HCT116 (cell line): ENCODE measurements at regions not wholly inside any gene's neighbourhood (a gene's known extent, or its start where the extent isn't known, plus 50 kb on each side); places are given as distances from the start of the nearest gene placed in this dataset.

Experiments
- EZH2 ChIP-seq: fragments of 200-600 bp; sonication (generic); IDR thresholded peaks from 2 replicates; pipeline ENCODE4 v1.6.1; 2017; ENCODE audit warnings: antibody characterized with exemption, mixed run types
- EZH2phosphoT487 ChIP-seq: fragments of 200-600 bp; IDR thresholded peaks from 2 replicates; pipeline ENCODE4 v1.6.1; 2018; ENCODE audit warnings: antibody characterized with exemption, borderline replicate concordance
- SIN3A ChIP-seq: IDR thresholded peaks from 2 replicates; pipeline ENCODE4 v1.6.1; 2012; ENCODE audit warnings: low read depth
- TF ChIP-seq, protein P1 (sequence below), 3 experiments: fragments of 200-600 bp in 1 of 3; sonication (generic) in 1 of 3; IDR thresholded peaks in 2 of 3; conservative IDR thresholded peaks in 1 of 3; 2 replicates each; pipeline ENCODE4 v1.5.1; 2012 to 2017; ENCODE audit warnings: low read depth in 2 of 3, low read length in 2 of 3, antibody characterized with exemption in 1 of 3, borderline replicate concordance in 1 of 3, control low read depth in 1 of 3, mild to moderate bottlenecking in 1 of 3, mixed read lengths in 1 of 3, mixed run types in 1 of 3, moderate library complexity in 1 of 3; ENCODE audit not compliant: insufficient read depth in 1 of 3
- TF ChIP-seq, protein P2 (sequence below): IDR thresholded peaks from 2 replicates; pipeline ENCODE4 v1.6.1; 2012; ENCODE audit warnings: low read depth

DNA sequence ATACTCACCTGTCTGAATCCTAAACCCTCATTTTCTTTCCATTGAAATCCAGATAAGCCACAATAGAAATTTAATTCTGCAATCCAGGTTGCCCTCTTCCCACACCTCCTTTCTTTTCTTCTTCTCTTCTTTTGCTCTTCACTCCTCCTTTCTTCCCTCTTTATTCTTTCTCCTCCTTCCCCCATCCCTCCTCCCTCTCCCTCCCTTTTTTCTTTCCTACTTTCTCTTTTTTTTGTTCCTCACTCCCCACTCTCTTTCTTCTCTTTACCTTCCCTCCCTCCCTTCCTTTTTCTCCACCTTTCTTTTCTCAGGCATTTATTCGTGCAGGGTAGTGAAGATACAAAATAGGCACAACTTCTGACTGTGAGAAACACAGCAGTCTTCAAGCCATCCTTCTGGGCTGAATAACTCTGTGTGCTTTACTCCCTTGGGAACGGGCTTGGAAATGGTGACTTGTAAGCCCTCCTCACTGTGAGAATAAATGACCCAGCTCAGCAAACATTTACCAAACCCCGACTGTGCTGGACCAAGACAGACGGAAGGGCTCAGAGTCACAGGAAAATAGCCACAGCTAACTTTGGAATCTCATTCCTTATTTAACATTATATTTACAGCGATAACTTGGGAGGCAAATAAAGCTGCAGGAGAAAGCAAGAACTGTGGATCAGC, 140.8 kb downstream of the HAPSTR1 start:
- TF ChIP-seq, protein P1, sequence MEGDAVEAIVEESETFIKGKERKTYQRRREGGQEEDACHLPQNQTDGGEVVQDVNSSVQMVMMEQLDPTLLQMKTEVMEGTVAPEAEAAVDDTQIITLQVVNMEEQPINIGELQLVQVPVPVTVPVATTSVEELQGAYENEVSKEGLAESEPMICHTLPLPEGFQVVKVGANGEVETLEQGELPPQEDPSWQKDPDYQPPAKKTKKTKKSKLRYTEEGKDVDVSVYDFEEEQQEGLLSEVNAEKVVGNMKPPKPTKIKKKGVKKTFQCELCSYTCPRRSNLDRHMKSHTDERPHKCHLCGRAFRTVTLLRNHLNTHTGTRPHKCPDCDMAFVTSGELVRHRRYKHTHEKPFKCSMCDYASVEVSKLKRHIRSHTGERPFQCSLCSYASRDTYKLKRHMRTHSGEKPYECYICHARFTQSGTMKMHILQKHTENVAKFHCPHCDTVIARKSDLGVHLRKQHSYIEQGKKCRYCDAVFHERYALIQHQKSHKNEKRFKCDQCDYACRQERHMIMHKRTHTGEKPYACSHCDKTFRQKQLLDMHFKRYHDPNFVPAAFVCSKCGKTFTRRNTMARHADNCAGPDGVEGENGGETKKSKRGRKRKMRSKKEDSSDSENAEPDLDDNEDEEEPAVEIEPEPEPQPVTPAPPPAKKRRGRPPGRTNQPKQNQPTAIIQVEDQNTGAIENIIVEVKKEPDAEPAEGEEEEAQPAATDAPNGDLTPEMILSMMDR (IDR thresholded peaks at IDR 0.05 in 2 of 3, conservative IDR thresholded peaks at IDR 0.05 in 1 of 3; ENCODE audit: borderline replicate concordance in 1 of 3, insufficient read depth in 1 of 3, low read depth in 2 of 3, low read length in 2 of 3), result no peak
- TF ChIP-seq EZH2phosphoT487, result no peak
- TF ChIP-seq EZH2, result no peak; the same call in 1 of the 2 replicates
- TF ChIP-seq, protein P2, sequence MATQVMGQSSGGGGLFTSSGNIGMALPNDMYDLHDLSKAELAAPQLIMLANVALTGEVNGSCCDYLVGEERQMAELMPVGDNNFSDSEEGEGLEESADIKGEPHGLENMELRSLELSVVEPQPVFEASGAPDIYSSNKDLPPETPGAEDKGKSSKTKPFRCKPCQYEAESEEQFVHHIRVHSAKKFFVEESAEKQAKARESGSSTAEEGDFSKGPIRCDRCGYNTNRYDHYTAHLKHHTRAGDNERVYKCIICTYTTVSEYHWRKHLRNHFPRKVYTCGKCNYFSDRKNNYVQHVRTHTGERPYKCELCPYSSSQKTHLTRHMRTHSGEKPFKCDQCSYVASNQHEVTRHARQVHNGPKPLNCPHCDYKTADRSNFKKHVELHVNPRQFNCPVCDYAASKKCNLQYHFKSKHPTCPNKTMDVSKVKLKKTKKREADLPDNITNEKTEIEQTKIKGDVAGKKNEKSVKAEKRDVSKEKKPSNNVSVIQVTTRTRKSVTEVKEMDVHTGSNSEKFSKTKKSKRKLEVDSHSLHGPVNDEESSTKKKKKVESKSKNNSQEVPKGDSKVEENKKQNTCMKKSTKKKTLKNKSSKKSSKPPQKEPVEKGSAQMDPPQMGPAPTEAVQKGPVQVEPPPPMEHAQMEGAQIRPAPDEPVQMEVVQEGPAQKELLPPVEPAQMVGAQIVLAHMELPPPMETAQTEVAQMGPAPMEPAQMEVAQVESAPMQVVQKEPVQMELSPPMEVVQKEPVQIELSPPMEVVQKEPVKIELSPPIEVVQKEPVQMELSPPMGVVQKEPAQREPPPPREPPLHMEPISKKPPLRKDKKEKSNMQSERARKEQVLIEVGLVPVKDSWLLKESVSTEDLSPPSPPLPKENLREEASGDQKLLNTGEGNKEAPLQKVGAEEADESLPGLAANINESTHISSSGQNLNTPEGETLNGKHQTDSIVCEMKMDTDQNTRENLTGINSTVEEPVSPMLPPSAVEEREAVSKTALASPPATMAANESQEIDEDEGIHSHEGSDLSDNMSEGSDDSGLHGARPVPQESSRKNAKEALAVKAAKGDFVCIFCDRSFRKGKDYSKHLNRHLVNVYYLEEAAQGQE, result no peak
- TF ChIP-seq SIN3A, result no peak
